HG03175 (cell line): ENCODE measurements at regions not wholly inside any gene's neighbourhood (a gene's known extent, or its start where the extent isn't known, plus 50 kb on each side); places are given as distances from the start of the nearest gene placed in this dataset.
"Not testable (repeated sequence)": the region's sequence is repeated elsewhere in the genome, so short reads cannot be mapped to it uniquely, and the experiment has no call there.

ENCODE experiments used
- ATAC-seq: cut with Tn5 transposase; IDR thresholded peaks from one replicate; pipeline ENCODE4 v1.9.1; 2021; ENCODE audit warnings: mild to moderate bottlenecking, moderate library complexity; ENCODE audit not compliant: unreplicated experiment

DNA sequence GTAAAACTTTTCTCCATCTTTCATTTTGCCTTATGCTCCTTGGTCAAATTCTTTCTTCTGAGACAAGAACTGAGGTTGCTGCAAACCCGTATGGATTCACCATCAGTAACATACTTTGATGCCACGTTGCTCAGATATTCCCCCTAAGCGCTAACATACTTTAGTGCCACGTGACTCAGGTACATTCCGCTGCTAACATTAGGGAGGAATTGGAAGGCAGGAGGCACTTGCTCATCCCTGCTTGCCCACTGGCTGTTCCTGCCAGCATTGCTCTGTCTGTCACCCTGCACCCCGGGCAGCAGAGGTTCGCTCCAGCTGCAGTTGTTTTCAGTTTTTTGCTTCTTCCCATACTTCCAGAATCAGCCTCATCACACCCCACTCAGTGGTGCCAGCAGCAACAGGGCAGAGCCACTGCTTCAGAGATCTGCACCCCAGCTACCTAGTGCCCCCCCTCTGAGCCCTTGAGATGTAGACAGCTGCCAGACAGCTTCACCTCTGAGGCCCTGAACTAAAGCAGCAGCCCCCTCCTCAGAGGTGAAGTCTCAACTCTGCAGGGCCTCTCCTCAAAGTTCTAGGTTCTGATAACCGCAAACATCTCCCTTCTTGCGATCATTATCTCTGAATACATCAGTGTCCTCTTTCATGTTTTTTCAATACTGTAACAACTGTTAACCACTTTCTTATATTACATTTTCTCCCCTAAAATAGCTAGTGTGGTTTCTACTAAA, 228.0 kb upstream of the KIF2A start:
- no peak for ATAC-seq

GRCh38 chr5:62082370-62082801, 223.6 kb upstream of the KIF2A start:
- ATAC-seq, result no peak

- ATAC-seq, result no peak
These were observed 222.8 kb upstream of the KIF2A start for GRCh38 chr5:62083247-62083646.

GRCh38 chr5:62083661-62084060, 222.3 kb upstream of the KIF2A start:
- ATAC-seq, result no peak

GRCh38 chr5:62084391-62084790, 221.6 kb upstream of the KIF2A start:
- ATAC-seq, result no peak

- no peak for ATAC-seq
These were observed 215.1 kb upstream of the KIF2A start for GRCh38 chr5:62090953-62091352.

DNA sequence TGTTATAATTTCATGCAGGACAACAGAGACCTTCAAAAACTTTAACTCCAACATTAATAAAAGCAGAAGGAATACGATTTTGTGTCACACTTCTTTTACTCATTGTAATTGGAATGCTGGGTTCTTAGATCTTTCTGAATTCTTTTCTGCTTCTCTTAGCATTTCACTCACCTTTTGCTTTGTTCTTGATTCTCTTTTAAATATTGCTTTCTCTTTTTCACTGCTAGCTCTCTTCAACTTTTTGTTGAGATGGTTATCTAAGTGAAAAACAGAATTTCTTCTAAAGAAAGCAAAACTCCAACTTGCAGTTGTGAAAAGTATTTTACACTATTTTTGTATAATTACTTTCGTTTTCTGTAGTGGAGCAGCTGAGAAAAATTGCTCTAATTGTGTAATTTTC, 212.6 kb upstream of the KIF2A start:
- no peak for ATAC-seq

DNA sequence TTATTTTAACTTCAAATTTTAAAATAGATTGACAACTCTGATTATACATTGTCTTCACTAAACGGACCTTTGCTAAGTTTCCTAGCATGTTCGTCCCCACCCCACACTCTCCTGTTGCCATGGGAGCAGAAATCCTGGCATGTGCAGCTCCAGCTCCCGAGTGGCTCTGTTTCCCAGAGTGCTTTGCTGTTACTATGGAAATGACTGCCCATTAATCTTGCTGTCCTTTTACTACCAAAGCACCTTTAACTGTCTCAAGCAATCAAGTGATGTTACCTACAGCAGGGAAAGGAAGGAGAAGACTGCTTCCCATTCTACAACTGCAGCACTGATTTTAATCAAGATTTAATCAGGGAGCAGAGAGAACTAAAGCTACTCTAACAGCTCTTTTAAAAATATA, 212.0 kb upstream of the KIF2A start:
- ATAC-seq, result no peak

- no peak for ATAC-seq
These were observed 208.6 kb upstream of the KIF2A start for GRCh38 chr5:62097361-62097760.

- no peak for ATAC-seq
These were observed 205.8 kb upstream of the KIF2A start for GRCh38 chr5:62100201-62100600.

DNA sequence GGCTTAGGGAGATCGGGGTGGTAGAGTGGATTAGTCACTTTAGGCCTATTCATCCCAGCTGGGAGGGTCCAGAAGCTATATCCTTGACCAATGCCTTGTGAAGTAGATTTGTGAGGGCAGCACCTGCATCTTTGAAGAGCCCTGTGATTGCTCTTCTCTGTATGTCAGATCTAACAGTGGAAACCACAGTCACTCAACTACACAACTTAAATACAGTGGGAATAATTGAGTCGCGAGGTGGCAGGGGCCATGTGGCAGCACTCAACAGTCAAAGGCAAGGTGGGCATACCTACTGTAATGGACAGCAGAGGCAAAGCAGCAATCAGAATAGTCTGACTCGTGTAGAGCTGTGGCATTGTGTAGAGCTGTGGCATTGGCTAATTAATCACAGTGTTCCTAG, 202.1 kb upstream of the KIF2A start:
- not testable (repeated sequence) for ATAC-seq

DNA sequence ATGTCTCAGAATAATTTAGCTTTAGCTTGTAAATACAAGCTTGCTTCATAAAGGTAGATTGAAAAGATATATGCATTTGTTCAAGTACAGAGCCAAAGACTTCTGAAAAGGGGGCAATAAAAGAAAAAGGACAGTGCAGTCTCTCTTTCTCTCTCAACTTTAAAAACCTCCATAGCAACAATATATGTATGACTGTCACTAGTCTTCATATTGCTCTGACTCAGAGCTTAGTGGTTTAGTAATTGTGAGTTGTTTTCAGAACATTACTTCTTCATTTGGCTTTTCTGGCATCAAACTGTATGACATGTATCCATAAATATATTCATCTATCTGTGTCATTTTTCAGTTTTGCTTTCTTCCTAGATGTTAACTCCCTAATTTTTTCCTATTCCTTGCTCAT, 194.6 kb upstream of the KIF2A start:
- ATAC-seq, result no peak

- ATAC-seq, result no peak
These were observed 193.2 kb upstream of the KIF2A start for GRCh38 chr5:62112689-62113228.

GRCh38 chr5:62115014-62115413, 191.0 kb upstream of the KIF2A start:
- no peak for ATAC-seq

DNA sequence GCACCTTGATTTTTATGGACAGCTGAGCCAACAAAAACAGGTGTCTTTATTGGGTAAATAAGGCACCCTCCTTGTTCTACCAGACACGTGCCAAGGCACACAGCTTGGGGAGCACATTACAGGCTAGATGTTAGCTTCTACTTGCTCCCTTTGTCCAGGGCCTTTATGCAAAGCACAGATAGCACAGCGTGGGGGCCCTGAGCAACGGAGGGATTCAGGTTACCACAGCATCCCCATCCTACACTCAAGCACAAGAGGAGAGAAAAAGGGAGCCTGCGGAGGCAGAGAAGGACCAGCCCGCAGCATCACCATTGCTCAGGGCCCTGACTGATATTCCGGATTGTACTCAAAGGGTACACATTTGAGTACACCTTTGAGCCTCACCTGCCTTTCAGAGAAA, 181.7 kb upstream of the KIF2A start:
- ATAC-seq, result no peak

GRCh38 chr5:62126090-62126489, 179.9 kb upstream of the KIF2A start:
- ATAC-seq, result no peak

DNA sequence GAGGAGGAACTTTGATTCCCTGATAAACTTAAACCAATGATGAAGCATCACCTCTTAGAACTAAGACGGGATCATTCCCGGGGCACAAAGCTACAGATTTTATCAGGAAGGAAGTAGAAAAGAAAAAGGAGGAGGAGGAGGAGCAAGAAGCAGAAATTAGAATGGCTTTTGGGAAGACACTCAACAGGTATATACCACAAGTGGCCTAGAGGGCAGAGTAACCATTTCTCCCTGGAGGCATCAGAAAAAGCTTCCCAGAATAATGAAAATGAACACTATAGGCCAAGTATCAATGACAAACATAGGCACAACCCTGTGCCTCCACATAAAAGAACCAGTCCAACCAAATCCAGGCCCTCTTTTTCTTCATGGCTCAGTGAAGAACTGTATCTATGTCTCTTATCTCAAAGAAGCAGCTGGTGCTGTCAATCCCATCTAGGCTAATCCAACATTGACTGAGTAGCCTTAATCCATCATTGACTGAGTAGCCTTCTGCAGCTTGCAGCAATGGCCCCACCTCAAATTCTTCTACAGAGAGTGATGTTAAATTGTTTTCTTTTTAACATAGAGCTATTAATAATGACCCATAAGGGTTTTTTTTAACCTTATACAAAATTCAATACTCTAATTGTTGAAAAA, 178.8 kb upstream of the KIF2A start:
- no peak for ATAC-seq

DNA sequence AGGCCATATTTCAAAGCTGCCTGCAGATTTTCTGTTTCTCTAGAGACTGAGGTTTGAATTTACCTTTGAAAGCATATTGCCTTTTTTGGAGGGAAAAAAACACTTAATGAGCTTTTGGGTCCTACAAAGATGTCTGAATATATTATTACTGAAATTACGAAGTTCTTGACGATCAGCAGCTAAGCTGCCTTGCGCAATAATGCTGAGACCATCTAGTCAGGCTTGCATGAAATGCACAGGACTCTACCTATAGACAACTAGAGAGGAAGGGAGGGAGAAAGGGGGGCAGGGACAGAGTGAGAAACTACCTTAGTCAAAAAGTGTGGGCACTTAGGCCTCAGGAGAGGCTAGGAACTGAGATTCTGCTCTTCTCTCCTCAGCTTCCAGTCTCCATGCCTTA, 175.9 kb upstream of the KIF2A start:
- no peak for ATAC-seq

DNA sequence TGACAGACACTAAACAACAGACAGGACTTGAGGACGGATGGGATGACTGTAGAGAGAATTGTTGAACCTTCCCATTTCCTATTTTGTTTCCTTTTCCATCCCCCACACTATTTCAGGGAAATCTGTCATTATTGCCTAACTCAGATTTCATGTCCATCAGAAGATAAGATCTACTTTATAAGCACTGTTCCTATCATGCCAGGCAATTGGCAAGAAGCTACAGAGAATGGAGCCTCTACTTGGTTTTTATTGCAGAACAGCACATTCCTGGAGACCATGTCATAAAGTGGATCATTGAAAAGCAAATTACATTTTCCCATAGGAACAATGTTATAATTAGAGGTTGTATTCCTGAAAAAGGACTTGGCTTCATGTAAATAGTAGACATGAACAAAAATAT, 173.7 kb upstream of the KIF2A start:
- no peak for ATAC-seq

DNA sequence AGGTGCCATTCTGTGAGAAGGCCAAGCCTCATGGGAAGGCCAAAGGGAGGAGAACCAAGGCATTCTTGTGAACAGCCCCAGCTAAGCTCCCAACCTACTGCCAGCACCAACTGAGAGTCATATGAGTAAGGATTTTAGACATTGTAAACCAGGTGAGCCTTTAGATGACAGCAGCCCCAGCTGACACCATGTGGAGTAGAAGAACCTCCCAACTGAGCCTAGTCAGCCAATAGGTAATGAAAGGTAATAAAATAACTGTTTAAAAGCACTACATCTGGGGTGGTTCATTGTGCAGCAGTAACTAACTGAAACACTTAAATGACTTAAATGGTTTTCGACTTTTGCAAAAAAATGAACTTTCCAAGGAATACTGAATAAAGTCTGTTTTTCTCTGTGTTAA, 172.6 kb upstream of the KIF2A start:
- no peak for ATAC-seq

DNA sequence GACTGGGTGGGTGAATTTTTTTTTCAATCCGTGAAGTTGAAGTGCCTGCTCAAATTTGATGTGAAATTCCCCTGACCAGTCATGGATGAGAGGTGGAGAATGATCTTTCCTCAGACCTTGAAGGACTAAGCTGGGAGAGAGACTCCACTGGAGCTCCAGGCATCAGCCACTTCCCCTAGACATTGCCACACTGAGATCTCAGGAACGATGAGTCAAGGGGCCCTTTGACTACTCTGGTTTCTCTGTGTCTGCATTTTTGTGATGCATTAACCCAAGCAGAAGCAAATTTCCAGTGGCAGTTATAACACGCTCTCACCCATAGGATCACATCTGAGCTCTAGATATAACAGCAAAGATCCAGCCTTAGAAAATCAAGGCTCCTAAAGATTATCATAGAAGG, 171.2 kb upstream of the KIF2A start:
- ATAC-seq, result no peak

- ATAC-seq, result no peak
These were observed 168.4 kb upstream of the KIF2A start for GRCh38 chr5:62137628-62138027.

- ATAC-seq, result no peak
These were observed 167.4 kb upstream of the KIF2A start for GRCh38 chr5:62138607-62139006.
